GM10266 (cell line): ENCODE measurements at regions not wholly inside any gene's neighbourhood (a gene's known extent, or its start where the extent isn't known, plus 50 kb on each side); places are given as distances from the start of the nearest gene placed in this dataset.

ENCODE experiments used
- DNase-seq: peaks from one replicate; pipeline ENCODE4 v3.0.0; 2012; ENCODE audit errors: extremely low spot score
- TF ChIP-seq, protein P1 (sequence below): IDR thresholded peaks from 2 replicates; pipeline ENCODE4 v1.5.1; 2012; ENCODE audit warnings: mild to moderate bottlenecking, low read depth; ENCODE audit not compliant: control insufficient read depth, insufficient read depth; ENCODE audit errors: missing control alignments

DNA sequence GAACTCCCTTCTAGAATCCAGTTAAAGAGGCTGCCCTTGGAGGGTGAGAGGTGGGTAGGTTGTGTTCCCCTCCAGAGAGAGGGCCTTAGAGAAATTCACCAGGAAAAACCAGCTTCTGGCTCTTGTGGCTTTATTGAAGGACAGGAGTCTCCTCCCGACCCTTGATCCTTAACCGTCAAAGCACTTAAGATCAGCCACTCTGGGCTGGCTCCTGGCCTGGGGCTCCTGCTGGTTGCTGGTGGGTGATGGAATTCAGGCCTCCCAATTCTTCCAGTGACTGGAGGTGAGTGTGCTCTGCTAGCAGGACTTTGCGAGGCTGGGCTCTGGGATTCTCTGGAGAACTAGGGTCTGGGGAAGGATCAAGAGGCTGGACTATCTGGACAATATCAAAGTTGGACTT lies 75.6 kb upstream of the LGSN start:
- TF ChIP-seq, protein P1, sequence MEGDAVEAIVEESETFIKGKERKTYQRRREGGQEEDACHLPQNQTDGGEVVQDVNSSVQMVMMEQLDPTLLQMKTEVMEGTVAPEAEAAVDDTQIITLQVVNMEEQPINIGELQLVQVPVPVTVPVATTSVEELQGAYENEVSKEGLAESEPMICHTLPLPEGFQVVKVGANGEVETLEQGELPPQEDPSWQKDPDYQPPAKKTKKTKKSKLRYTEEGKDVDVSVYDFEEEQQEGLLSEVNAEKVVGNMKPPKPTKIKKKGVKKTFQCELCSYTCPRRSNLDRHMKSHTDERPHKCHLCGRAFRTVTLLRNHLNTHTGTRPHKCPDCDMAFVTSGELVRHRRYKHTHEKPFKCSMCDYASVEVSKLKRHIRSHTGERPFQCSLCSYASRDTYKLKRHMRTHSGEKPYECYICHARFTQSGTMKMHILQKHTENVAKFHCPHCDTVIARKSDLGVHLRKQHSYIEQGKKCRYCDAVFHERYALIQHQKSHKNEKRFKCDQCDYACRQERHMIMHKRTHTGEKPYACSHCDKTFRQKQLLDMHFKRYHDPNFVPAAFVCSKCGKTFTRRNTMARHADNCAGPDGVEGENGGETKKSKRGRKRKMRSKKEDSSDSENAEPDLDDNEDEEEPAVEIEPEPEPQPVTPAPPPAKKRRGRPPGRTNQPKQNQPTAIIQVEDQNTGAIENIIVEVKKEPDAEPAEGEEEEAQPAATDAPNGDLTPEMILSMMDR = no peak
- DNase-seq = no peak

DNA sequence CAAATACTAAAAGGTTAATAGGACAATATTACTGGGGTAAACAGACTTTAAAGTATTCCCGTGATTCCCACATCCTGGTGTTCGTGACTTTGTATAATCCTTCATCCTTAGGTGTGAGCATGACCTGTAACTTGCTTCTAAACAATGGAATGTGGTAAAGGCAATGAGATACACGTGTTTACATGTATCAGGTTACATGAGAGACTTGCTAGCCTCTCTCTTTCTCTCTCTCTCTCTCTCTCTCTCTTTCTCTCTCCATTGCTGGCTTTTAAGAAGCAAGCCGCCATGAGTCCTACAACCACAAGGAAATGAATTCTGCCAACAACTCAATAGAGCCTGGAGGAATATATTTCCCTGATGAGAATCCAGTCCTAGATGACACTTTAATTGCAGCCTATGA lies 83.9 kb upstream of the LGSN start:
- DNase-seq = no peak
- TF ChIP-seq, protein P1 = no peak

DNA sequence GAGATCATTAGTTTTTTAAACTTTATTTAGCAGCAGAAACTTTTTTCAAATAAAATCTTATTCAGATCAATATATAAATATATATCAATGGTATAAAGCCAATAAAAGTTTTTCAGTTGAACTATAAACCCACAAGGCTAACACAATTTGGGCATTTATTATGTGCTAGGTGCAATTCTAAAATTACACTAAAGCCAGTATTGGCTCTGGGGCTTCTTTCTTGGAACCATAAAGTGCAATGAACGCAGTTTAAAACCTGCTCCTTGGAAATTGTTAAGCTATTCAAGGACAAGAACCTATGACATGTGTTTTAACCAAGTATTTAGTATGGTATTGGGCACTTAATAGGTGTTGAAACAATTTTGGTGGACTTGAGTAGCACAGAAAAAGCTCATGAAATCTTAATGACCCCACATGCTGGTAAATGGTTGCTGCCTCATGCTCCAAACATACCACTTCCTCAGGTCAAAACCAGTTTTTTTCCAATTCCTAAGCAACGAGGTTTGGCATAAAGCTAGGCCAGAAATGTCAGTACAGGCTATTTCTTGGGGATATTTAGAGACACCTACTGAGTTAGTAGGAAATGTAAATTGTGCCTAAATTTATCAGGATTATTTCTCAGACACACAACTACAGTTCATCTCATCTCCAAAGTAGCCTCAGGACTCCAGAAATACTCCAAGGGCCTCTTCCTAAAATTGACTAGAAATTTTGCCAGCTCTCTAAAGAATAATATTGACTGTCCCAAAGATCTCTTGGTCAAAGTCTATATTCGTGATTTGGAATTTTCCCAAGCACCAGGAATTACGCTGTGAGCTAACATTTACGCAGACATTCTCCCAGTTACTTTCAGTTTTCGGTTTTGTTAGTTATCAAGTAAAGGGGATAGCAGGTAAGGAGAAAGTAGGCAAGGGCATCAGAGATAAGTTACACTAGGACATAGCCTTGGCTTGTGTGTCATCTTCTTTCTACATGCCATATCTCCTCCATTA lies 90.9 kb upstream of the LGSN start:
- TF ChIP-seq, protein P1 = no peak
- no peak for DNase-seq

DNA sequence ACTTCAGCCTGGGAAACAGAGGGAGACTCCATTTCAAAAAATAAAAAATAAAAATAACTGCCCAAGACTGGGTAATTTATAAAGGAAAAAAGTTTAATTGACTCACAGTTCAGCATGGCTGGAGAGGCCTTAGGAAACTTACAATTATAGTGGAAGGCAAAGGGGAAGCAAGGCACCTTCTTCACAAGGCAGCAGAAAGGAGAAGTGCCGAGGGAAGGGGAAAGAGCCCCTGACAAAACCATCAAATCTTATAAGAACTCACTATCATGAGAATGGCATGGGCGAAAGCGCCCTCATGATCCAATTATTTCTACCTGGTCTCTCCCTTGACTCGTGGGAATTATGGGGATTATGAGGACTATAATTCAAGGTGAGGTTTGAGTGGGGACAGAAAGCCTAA lies 95.5 kb upstream of the LGSN start:
- DNase-seq = no peak
- TF ChIP-seq, protein P1 = no peak

DNA sequence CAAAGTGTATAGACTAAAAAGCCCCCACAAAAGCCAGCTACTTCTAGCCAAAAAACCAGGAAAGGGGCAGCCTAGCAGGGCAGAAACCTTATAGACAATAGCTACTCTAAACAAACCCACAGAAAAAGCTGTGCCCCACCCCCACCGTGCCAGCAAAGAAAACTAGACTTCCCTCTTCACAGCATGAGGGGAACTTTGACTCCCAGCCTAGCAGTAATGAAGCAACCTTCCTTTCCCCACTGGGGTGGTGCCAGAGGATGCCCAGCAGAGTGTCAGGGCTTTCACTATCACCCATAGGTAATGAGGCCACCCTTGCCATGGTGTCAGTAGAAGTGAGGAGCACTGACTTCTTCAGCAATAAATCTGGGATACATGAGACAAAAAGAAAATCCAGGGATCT lies 99.0 kb upstream of the LGSN start:
- TF ChIP-seq, protein P1 = no peak
- no peak for DNase-seq

DNA sequence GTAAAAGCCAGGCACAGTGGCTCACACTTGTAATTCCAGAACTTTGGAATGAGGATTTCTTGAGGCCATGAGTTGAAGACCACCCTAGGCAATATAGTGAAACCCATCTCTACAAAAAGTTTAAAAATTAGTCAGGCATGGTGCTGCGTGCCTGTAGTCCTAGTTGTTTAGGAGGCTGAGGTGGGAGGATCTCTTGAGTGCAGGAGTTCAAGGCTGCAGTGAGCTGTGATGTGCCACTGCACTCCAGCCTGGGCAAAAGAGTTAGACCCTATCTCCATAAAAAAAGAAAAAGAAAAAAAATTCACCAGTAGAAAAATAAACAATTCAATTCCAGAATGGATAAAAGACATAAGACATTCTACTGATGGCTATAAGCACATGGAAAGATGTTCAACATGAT lies 104.9 kb upstream of the LGSN start:
- TF ChIP-seq, protein P1 = no peak
- DNase-seq = no peak

DNA sequence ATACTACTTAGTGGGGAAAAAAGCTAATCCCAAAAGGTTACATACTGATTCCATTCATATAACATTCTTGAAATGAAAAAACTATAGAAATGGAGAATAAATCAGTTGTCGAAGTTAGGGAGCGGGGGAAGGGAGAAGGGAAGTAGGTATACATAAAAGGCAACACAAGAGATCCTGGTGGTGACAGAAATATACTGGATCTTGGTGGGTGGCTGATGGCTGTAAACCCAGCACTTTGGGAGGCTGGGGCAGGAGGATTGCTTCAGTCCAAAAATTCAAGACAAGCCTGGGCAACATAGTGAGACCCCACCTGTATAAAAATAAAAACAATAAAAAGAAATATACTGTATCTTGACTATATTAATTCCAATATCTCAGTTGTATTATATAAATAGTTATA lies 105.7 kb upstream of the LGSN start:
- TF ChIP-seq, protein P1 = no peak
- no peak for DNase-seq
